ENCODE measurements at regions not wholly inside any gene's neighbourhood (a gene's known extent, or its start where the extent isn't known, plus 50 kb on each side); places are given as distances from the start of the nearest gene placed in this dataset.

DNA sequence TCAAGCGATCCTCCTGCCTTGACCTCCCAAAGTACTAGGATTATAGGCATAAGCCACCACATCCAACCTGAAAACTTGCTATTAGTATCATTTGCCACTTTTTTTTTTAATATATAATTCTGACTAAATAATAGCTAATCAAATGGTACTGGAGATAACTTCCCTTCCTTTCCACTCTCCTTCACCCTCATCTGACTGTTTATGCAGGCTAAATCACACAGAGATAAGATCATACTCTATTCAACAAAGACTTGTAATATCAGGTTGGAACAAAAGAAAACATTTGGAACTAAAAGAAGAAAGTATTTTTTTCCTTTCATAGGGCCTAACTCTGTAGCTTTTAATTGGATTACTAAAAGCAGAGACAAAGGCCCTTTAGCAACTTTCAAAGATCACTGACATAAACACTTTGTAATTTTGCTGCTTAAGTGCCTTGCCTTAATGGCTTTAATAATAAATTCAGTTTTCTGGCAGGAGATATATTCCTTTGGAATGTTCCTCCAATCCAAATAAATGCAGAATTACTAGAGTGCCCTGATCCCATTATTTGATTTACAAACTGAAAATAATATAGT lies 198.7 kb upstream of the ASCC3 start:
- Histone ChIP-seq H4K20me1 (ENCODE audit: insufficient read depth) (no peaks in the 10 kb centered on the region), H3K9me3 (ENCODE audit: control insufficient read depth in 1 of 2, insufficient read depth in 1 of 2, low read depth in 1 of 2, low read length in 2 of 2) (no peaks in the 10 kb centered on the region), H3K27ac (ENCODE audit: low read depth, low read length) (no peak overlapping the region), H3K9me2 (ENCODE audit: insufficient read depth) (no peaks in the 10 kb centered on the region), H3K36me3 (ENCODE audit: control insufficient read depth in 1 of 2, insufficient read depth in 2 of 2, low read length in 2 of 2) (no peaks in the 10 kb centered on the region), H3K27me3 (ENCODE audit: insufficient read depth, low read length) (no peaks in the 10 kb centered on the region), H3K9ac (ENCODE audit: low read length) (no peak overlapping the region), H3K4me2 (ENCODE audit: low read length) (no peak overlapping the region), H3K4me1 (ENCODE audit: control insufficient read depth in 1 of 2, insufficient read depth in 2 of 2, low read length in 2 of 2) (peaks cover 0 to 14% of the 10 kb centered on the region in 2 experiments; a peak in 3 of 4 replicates), H2AFZ (ENCODE audit: low read depth, low read length, poor library complexity, severe bottlenecking) (no peak overlapping the region), H3K79me2 (ENCODE audit: insufficient read depth, low read length) (no peaks in the 10 kb centered on the region), H3K4me3 (replicated peaks in 1 of 2; ENCODE audit: low read depth in 1 of 2, low read length in 2 of 2) (no peak overlapping the region)
- intact Hi-C loops (cut with micrococcal nuclease), result no loop called here
- TF ChIP-seq, protein P1, sequence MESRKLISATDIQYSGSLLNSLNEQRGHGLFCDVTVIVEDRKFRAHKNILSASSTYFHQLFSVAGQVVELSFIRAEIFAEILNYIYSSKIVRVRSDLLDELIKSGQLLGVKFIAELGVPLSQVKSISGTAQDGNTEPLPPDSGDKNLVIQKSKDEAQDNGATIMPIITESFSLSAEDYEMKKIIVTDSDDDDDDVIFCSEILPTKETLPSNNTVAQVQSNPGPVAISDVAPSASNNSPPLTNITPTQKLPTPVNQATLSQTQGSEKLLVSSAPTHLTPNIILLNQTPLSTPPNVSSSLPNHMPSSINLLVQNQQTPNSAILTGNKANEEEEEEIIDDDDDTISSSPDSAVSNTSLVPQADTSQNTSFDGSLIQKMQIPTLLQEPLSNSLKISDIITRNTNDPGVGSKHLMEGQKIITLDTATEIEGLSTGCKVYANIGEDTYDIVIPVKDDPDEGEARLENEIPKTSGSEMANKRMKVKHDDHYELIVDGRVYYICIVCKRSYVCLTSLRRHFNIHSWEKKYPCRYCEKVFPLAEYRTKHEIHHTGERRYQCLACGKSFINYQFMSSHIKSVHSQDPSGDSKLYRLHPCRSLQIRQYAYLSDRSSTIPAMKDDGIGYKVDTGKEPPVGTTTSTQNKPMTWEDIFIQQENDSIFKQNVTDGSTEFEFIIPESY (IDR thresholded peaks at IDR 0.05; ENCODE audit: extremely low read depth, insufficient replicate concordance, low read length), result no peak
- TF ChIP-seq SIN3A (IDR thresholded peaks at IDR 0.05; ENCODE audit: low read depth), result no peak
- no peak for TF ChIP-seq POLR2A (IDR thresholded peaks at IDR 0.05; ENCODE audit: borderline replicate concordance, extremely low read depth, insufficient read depth, insufficient read length)
- TF ChIP-seq FOSL1 (IDR thresholded peaks at IDR 0.05; ENCODE audit: low read depth), result no peak
- no peak for TF ChIP-seq ZNF274 (IDR thresholded peaks at IDR 0.05; ENCODE audit: low read depth, low read length)
- TF ChIP-seq, protein P2, sequence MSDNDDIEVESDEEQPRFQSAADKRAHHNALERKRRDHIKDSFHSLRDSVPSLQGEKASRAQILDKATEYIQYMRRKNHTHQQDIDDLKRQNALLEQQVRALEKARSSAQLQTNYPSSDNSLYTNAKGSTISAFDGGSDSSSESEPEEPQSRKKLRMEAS (IDR thresholded peaks at IDR 0.05), result no peak
- TF ChIP-seq POLR2AphosphoS5 (IDR thresholded peaks at IDR 0.05; ENCODE audit: low read depth, low read length), result no peak
- no peak for TF ChIP-seq CEBPB (IDR thresholded peaks at IDR 0.05; ENCODE audit: low read depth)
- no peak for TF ChIP-seq TCF7L2 (IDR thresholded peaks at IDR 0.05; ENCODE audit: borderline replicate concordance, extremely low read depth, insufficient read depth, insufficient read length)
- TF ChIP-seq, protein P3, sequence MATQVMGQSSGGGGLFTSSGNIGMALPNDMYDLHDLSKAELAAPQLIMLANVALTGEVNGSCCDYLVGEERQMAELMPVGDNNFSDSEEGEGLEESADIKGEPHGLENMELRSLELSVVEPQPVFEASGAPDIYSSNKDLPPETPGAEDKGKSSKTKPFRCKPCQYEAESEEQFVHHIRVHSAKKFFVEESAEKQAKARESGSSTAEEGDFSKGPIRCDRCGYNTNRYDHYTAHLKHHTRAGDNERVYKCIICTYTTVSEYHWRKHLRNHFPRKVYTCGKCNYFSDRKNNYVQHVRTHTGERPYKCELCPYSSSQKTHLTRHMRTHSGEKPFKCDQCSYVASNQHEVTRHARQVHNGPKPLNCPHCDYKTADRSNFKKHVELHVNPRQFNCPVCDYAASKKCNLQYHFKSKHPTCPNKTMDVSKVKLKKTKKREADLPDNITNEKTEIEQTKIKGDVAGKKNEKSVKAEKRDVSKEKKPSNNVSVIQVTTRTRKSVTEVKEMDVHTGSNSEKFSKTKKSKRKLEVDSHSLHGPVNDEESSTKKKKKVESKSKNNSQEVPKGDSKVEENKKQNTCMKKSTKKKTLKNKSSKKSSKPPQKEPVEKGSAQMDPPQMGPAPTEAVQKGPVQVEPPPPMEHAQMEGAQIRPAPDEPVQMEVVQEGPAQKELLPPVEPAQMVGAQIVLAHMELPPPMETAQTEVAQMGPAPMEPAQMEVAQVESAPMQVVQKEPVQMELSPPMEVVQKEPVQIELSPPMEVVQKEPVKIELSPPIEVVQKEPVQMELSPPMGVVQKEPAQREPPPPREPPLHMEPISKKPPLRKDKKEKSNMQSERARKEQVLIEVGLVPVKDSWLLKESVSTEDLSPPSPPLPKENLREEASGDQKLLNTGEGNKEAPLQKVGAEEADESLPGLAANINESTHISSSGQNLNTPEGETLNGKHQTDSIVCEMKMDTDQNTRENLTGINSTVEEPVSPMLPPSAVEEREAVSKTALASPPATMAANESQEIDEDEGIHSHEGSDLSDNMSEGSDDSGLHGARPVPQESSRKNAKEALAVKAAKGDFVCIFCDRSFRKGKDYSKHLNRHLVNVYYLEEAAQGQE (IDR thresholded peaks at IDR 0.05; ENCODE audit: low read depth), result no peak
- TF ChIP-seq, protein P4, sequence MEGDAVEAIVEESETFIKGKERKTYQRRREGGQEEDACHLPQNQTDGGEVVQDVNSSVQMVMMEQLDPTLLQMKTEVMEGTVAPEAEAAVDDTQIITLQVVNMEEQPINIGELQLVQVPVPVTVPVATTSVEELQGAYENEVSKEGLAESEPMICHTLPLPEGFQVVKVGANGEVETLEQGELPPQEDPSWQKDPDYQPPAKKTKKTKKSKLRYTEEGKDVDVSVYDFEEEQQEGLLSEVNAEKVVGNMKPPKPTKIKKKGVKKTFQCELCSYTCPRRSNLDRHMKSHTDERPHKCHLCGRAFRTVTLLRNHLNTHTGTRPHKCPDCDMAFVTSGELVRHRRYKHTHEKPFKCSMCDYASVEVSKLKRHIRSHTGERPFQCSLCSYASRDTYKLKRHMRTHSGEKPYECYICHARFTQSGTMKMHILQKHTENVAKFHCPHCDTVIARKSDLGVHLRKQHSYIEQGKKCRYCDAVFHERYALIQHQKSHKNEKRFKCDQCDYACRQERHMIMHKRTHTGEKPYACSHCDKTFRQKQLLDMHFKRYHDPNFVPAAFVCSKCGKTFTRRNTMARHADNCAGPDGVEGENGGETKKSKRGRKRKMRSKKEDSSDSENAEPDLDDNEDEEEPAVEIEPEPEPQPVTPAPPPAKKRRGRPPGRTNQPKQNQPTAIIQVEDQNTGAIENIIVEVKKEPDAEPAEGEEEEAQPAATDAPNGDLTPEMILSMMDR (IDR thresholded peaks at IDR 0.05 in 2 of 3, conservative IDR thresholded peaks at IDR 0.05 in 1 of 3; ENCODE audit: borderline replicate concordance in 1 of 3, insufficient read depth in 1 of 3, low read depth in 2 of 3, low read length in 2 of 3), result no peak
- no peak for TF ChIP-seq SP1 (IDR thresholded peaks at IDR 0.05; ENCODE audit: low read depth)
- ChIA-PET CTCF (no interaction called here), RAD21 (ENCODE audit: low non-redundant PET in 1 of 2, low total read pairs in 2 of 2, uncharacterized antibody in 2 of 2, unreplicated experiment in 2 of 2) (interaction anchor here in 1 of 2 experiments (0.6 kb wide), 1 partner anchor 38 kb away, joined by 3 read pairs; no protein-coding TSS in a partner anchor), POLR2A (no interaction called here)
- ATAC-seq (no peak), DNase-seq (ENCODE audit: low read depth, low spot score) (no peak)
- no TSS peak for BruUV-seq (replicated peaks)

Measured in HCT116 (cell line).